Activated B cell treated with CpG ODN at 0.5 μM for 24 hours (primary cell): ENCODE measurements at regions not wholly inside any gene's neighbourhood (a gene's known extent, or its start where the extent isn't known, plus 50 kb on each side); places are given as distances from the start of the nearest gene placed in this dataset.

Source experiments
- ATAC-seq: fragments of 200-7000 bp; cut with Tn5 transposase; one replicate; pipeline ENCODE4 v1.10.0; 2021; ENCODE audit warnings: low read depth, mild to moderate bottlenecking, moderate library complexity
- CTCF ChIA-PET: fragments of 350-600 bp; sonication (Branson Sonifier 250); formaldehyde crosslinking; loops from one replicate; lab custom pipeline; 2021; ENCODE audit warnings: antibody characterized with exemption; lab: Charles Lee
- POLR2A ChIA-PET: fragments of 350-600 bp; sonication (Branson Sonifier 250); formaldehyde crosslinking; loops from one replicate; lab custom pipeline; 2021; ENCODE audit warnings: antibody characterized with exemption; lab: Charles Lee
- DNase-seq: peaks from one replicate; pipeline ENCODE4 v3.0.0; 2022
- H3K27ac Mint-ChIP-seq: one replicate; pipeline ENCODE4 v1.8.0; 2020; ENCODE audit warnings: mixed read lengths
- H3K27me3 Mint-ChIP-seq: one replicate; pipeline ENCODE4 v1.8.0; 2021; ENCODE audit warnings: mixed read lengths
- H3K36me3 Mint-ChIP-seq: one replicate; pipeline ENCODE4 v1.8.0; 2021; ENCODE audit warnings: low read depth, mixed read lengths
- H3K4me1 Mint-ChIP-seq: one replicate; pipeline ENCODE4 v1.8.0; 2021; ENCODE audit warnings: mixed read lengths
- H3K4me3 Mint-ChIP-seq: one replicate; pipeline ENCODE4 v1.8.0; 2020; ENCODE audit warnings: mild to moderate bottlenecking, mixed read lengths
- H3K9me3 Mint-ChIP-seq: one replicate; pipeline ENCODE4 v1.8.0; 2020; ENCODE audit warnings: mixed read lengths
- intact Hi-C: fragments of 100-400 bp; cut with micrococcal nuclease; formaldehyde crosslinking; loops from one replicate; pipeline ENCODE4 v1.15.1; 2024
- TF ChIP-seq, protein P1 (sequence below): fragments of 200-600 bp; IDR thresholded peaks from one replicate; pipeline ENCODE4 v1.8.0; 2022; ENCODE audit warnings: antibody characterized with exemption, mild to moderate bottlenecking

DNA sequence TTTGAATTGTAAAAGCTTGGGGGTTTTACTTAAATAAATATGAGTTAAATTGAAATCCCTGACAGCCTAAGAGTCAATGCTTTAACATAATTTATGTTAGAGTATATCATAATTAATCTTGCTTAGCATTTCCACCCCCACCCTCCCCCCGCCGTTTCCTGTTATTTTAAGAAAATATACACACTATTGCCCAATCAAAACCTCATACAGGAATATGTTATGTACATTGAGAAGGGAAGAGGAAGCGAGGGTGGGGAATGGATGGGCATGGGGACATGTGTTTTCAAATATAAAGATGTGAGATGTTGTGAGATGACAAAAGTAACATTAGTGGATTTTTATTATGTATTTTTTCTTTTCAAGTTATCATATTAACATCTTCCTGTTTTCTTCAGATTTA lies 561.1 kb upstream of the MEF2C start:
- intact Hi-C loops: loop anchor here (1.0 to 5.0 kb wide), 2 partner anchors 8 to 617 kb away; no protein-coding TSS in a partner anchor
- ChIA-PET CTCF (no interaction called here), POLR2A (interaction anchor here (1.3 to 2.7 kb wide), 3 partner anchors 13 to 101 kb away, joined by 3 to 10 read pairs (median 8); no protein-coding TSS in a partner anchor)
- H3K4me1 Mint-ChIP-seq: peaks cover 80% of the 10 kb centered on the region
- no peaks in the 10 kb centered on the region for H3K9me3 Mint-ChIP-seq
- no peaks in the 10 kb centered on the region for H3K36me3 Mint-ChIP-seq
- no peaks in the 10 kb centered on the region for H3K27me3 Mint-ChIP-seq
- peak overlapping the region; percentile 28 for H3K4me3 Mint-ChIP-seq
- ATAC-seq: no peak
- TF ChIP-seq, protein P1, sequence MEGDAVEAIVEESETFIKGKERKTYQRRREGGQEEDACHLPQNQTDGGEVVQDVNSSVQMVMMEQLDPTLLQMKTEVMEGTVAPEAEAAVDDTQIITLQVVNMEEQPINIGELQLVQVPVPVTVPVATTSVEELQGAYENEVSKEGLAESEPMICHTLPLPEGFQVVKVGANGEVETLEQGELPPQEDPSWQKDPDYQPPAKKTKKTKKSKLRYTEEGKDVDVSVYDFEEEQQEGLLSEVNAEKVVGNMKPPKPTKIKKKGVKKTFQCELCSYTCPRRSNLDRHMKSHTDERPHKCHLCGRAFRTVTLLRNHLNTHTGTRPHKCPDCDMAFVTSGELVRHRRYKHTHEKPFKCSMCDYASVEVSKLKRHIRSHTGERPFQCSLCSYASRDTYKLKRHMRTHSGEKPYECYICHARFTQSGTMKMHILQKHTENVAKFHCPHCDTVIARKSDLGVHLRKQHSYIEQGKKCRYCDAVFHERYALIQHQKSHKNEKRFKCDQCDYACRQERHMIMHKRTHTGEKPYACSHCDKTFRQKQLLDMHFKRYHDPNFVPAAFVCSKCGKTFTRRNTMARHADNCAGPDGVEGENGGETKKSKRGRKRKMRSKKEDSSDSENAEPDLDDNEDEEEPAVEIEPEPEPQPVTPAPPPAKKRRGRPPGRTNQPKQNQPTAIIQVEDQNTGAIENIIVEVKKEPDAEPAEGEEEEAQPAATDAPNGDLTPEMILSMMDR: no peak
- DNase-seq: no peak
- peak overlapping the region; percentile 88 for H3K27ac Mint-ChIP-seq

GRCh38 chr5:89443508-89443907 lies 560.5 kb upstream of the MEF2C start:
- Mint-ChIP-seq H3K27me3 (no peaks in the 10 kb centered on the region), H3K36me3 (no peaks in the 10 kb centered on the region), H3K4me1 (peaks cover 83% of the 10 kb centered on the region), H3K27ac (peak overlapping the region; percentile 88), H3K9me3 (no peaks in the 10 kb centered on the region), H3K4me3 (peak overlapping the region; percentile 61)
- DNase-seq (no peak), ATAC-seq (no peak)
- TF ChIP-seq, protein P1: no peak
- intact Hi-C loops: loop anchor here (1.0 to 5.0 kb wide), 3 partner anchors 8 to 711 kb away; no protein-coding TSS in a partner anchor
- CTCF ChIA-PET: no interaction called here
- POLR2A ChIA-PET: interaction anchor here (0.6 to 2.7 kb wide), 6 partner anchors 14 to 1175 kb away, joined by 3 to 10 read pairs (median 4); no protein-coding TSS in a partner anchor

- peaks cover 83% of the 10 kb centered on the region for H3K4me1 Mint-ChIP-seq
- no peak for DNase-seq
- CTCF ChIA-PET: no interaction called here
These were observed 559.0 kb upstream of the MEF2C start for GRCh38 chr5:89441965-89442364.

DNA sequence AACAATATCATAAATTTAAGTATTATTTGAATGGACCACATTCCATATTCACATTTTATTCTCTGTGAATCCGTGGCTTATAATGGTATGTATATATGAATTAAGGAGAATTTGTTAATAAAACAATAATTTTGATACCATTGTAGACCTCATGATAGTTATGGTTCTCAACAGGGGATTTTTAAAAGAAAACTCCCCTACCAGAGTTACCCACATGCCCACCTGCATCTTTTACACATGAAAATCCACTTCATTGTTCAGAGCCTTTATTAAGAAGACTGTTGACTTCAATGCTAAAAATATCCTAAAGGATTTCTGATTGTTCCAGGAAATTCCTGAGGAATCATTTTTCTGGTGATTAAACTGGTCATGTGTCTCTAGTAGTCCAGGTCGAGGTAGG lies 557.7 kb upstream of the MEF2C start:
- H3K9me3 Mint-ChIP-seq: no peaks in the 10 kb centered on the region
- peak overlapping the region; percentile 84 for H3K27ac Mint-ChIP-seq
- no peaks in the 10 kb centered on the region for H3K27me3 Mint-ChIP-seq
- no peak for DNase-seq
- H3K4me1 Mint-ChIP-seq: peaks cover 88% of the 10 kb centered on the region
- CTCF ChIA-PET: no interaction called here
- no peak for ATAC-seq
- intact Hi-C loops: loop anchor here (5.0 kb wide), 1 partner anchor 613 kb away; no protein-coding TSS in a partner anchor
- TF ChIP-seq, protein P1: no peak
- no peaks in the 10 kb centered on the region for H3K36me3 Mint-ChIP-seq
- no peak overlapping the region for H3K4me3 Mint-ChIP-seq
- POLR2A ChIA-PET: interaction anchor here (0.6 to 1.1 kb wide), 4 partner anchors 12 to 556 kb away, joined by 3 to 7 read pairs (median 5); no protein-coding TSS in a partner anchor

More at GRCh38 chr5:89441965-89442364, 559.0 kb upstream of the MEF2C start:
- ATAC-seq: peak; percentile 53
- Mint-ChIP-seq H3K4me3 (peak overlapping the region; percentile 24), H3K27me3 (no peaks in the 10 kb centered on the region), H3K36me3 (no peaks in the 10 kb centered on the region), H3K9me3 (no peaks in the 10 kb centered on the region), H3K27ac (peak overlapping the region; percentile 84)
- TF ChIP-seq, protein P1: no peak
- intact Hi-C loops: loop anchor here (2.0 to 5.0 kb wide), 2 partner anchors 615 to 709 kb away; no protein-coding TSS in a partner anchor
- POLR2A ChIA-PET: interaction anchor here (1.1 kb wide), 1 partner anchor 128 kb away, joined by 5 read pairs; no protein-coding TSS in a partner anchor
